ENCODE measurements at regions not wholly inside any gene's neighbourhood (a gene's known extent, or its start where the extent isn't known, plus 50 kb on each side); places are given as distances from the start of the nearest gene placed in this dataset.

- TF ChIP-seq CTCF (IDR thresholded peaks at IDR 0.05) (no peak), POLR2A (IDR thresholded peaks at IDR 0.05) (no peak)
Observed at GRCh38 chr12:60255044-60255443, 659.2 kb downstream of the SLC16A7 start.
